GM21423 (cell line): ENCODE measurements at regions not wholly inside any gene's neighbourhood (a gene's known extent, or its start where the extent isn't known, plus 50 kb on each side); places are given as distances from the start of the nearest gene placed in this dataset.
"Not testable (repeated sequence)": the region's sequence is repeated elsewhere in the genome, so short reads cannot be mapped to it uniquely, and the experiment has no call there.

Experiments used
- ATAC-seq: cut with Tn5 transposase; IDR thresholded peaks from one replicate; pipeline ENCODE4 v1.9.1; 2021; ENCODE audit warnings: mild to moderate bottlenecking, moderate library complexity; ENCODE audit not compliant: unreplicated experiment

GRCh38 chr7:125857606-125858005 lies 928.0 kb upstream of the POT1 start:
- no peak for ATAC-seq

- no peak for ATAC-seq
Observed at GRCh38 chr7:125848157-125848556, 918.5 kb upstream of the POT1 start.

- no peak for ATAC-seq
Observed at GRCh38 chr7:125847692-125848091, 918.1 kb upstream of the POT1 start.

DNA sequence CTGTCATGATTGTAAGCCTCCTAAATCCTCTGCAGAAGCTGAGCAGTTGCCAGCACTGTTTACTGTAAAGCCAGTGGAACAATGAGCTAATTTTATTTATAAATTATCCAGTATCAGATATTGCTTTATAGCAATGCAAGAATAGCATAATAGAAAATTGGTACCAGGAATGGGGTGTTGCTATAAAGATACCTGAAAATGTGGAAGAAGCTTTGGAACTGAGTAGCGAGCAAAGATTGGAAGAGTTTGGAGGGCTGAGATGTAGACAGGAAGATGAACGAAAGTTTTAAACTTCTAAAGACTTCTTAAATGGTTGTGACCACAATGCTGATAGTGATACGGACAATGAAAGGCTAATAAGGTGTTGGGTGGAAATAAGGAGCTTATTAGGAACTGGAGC lies 917.4 kb upstream of the POT1 start:
- no peak for ATAC-seq

- no peak for ATAC-seq
Observed at GRCh38 chr7:125845686-125846085, 916.1 kb upstream of the POT1 start.

DNA sequence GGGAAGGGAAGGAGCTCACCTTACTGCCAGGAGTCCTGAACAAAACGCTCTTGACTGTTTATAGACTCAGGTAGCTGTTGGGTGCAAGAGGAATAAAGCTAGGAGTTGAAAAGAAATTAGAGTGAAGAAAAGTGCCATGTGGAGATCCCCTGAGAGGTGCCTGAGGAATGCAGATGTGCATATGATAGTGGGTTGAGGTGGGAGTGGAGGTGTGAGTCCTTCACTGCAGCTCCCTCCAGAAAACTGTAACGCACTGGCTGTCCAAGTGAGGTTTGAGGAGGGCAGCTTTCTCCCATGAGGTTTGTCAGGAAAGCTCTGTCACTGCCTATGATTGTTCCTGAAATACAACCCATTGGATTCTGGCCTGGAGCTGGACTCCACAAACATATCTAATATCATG lies 904.8 kb upstream of the POT1 start:
- ATAC-seq: no peak

GRCh38 chr7:125833839-125834238 lies 904.2 kb upstream of the POT1 start:
- no peak for ATAC-seq

GRCh38 chr7:125830743-125831142 lies 901.1 kb upstream of the POT1 start:
- ATAC-seq: no peak

DNA sequence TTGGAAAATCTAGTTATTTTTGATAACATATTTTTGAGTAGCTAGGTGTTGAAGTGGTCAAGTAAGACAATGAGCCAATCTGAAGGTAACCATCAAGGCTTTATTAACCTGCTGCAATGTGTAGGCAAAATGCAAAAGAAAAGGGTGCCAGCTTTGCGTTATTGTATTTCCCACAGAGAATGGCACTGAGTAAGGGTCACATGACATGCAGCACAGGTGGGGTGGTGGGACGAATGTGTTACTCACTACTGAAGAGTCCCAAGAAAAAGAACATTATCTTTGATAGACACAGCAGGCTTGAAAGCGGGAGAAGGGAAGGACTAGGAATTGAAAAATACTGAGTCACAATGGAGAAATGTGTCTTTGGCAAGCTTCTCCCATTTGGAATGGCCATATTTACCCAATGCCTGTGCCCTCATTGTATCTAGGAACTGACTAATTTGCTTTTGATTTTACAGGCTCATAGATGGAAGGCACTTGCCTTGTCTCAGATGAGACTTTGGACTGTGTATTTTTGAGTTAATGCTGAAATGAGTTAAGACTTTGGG lies 898.6 kb upstream of the POT1 start:
- no peak for ATAC-seq

- ATAC-seq: no peak
Observed at GRCh38 chr7:125823538-125823937, 893.9 kb upstream of the POT1 start.

GRCh38 chr7:125820495-125820894 lies 890.9 kb upstream of the POT1 start:
- ATAC-seq: no peak

- ATAC-seq: no peak
Observed at GRCh38 chr7:125814100-125814499, 884.5 kb upstream of the POT1 start.

DNA sequence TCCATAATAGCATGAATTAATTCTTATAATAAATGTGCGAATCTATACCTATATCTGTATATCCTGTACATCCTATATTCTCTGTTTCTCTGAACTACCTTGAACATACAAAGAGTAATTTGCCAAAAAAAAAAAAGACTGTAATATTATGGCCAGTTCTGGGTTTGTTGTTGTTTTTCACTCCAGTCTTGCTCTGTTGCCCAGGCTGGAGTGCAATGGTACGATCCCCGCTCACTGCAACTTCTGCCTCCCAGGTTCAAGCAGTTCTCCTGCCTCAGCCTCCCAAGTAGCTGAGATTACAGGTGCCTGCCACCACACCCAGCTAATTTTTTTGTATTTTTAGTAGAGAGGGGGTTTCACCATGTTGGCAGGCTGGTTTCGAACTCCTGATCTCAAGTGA lies 876.9 kb upstream of the POT1 start:
- not testable (repeated sequence) for ATAC-seq

- no peak for ATAC-seq
Observed at GRCh38 chr7:125804273-125804672, 874.6 kb upstream of the POT1 start.

DNA sequence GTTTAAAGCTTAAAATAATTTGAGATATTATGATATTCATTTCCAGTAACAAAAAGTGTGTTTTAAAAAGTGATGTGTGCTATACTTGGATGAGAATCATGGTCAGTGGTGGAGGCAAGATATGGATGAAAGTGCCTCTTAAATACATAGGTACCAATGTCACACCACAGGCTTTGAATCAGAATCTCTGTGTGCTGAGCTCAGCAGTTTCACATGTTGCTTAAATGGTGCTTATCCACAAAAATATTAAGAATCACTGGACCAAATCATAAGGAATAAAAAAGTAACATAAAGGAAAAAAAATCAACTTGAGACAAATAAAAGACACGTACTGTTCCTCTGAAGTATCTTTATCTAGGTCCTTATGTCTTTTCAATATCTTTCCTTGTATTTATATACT lies 850.5 kb upstream of the POT1 start:
- no peak for ATAC-seq

DNA sequence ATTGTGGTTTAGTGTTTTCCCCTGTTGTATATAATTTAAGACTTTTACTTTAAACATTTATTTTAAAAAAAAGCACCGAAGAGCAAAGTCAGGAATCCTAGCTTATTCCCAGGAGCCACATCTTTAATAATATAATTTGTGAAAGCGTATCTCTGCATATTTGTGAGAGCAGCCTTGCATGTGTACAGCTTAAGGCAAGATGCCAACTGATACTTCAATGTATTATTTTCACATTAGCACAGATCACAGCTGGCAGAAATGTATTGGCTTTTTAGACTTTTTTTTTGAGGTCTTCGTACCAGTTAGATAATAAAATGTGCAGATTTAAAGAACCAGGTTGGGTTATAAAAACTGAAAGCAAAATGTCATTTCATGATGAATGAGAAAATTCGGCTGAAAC lies 845.7 kb upstream of the POT1 start:
- no peak for ATAC-seq

- no peak for ATAC-seq
Observed at GRCh38 chr7:125773113-125773785, 843.6 kb upstream of the POT1 start.

DNA sequence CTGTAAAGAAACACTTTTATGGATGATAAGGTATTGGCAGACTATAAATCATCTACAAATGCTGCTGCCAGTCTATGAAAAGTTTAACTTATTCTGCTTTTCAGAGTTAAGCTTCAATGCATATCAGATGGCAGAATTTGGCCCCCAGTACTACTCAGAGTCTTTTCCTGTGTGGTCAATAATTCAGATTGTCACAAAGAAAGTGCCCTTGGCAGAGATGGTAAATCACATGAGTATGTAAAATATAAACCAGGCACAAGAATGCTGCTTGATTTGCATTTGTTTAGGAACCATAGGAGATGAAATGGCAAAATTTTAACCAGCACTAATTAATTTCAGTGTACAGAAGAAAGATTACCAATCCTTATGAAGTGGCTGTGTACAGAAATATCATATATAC lies 818.3 kb upstream of the POT1 start:
- no peak for ATAC-seq

GRCh38 chr7:125746510-125746909 lies 816.9 kb upstream of the POT1 start:
- ATAC-seq: no peak

DNA sequence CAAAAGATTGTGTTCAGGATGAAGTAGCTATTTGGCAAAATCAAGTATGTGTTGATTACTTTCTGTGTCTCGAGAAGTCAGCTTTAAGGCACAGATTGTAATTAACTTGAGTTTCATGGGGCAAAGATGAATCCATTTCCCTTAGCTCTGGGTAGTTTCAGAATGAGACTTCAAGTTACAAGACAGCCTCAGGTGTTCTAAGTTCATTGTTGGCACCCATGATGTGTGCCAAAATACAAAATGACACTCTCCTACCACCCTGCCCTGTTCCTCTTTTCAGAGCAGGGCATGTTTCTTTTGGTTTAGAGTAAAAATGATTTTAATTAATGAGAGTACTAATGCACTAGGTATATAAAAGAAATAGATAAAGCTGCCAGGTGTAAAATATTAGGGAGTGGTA lies 797.6 kb upstream of the POT1 start:
- ATAC-seq: no peak

GRCh38 chr7:125695626-125696025 lies 766.0 kb upstream of the POT1 start:
- ATAC-seq: no peak

DNA sequence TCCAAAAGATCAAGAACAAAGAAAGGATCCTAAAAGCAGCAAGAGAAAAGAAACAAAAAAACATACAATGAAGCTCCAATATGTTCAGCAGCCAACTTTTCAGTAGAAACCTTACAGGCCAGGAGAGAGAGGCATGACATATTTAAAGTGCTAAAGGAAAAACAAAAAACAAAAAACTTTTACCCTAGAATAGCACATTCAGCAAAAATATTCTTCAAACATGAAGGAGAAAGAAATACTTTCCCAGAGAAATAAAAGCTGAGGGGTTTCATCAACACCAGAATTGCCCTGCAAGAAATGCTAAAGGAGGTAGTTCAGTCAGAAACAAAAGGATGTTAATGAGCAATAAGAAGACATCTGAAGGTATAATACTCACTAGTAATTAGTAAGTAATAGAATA lies 753.5 kb upstream of the POT1 start:
- ATAC-seq: no peak

DNA sequence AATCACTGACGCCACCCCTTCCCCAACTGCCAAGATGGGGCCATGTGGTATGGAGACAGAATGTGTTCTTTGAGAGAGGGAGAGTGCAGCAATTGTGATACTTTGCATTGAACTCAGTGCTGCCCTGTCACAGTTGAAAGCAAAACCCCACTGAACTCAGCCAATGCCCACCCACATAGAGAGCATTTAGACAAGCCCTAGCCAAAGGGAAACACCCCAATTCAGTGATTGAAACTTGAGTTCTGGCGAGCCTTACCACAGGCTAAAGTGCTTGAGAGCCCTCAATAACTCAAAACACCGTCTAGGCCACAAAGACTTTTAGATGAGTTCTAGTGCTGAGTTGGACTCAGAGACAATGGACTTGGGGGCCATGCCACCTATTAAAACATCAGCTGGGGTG lies 751.9 kb upstream of the POT1 start:
- ATAC-seq: no peak
